Neuron (in vitro differentiated cells): ENCODE measurements at regions not wholly inside any gene's neighbourhood (a gene's known extent, or its start where the extent isn't known, plus 50 kb on each side); places are given as distances from the start of the nearest gene placed in this dataset.

ENCODE experiments used
- H2AFZ ChIP-seq: one replicate; pipeline ENCODE4 v1.6.1; 2013; ENCODE audit warnings: low read depth, mild to moderate bottlenecking, inconsistent platforms, low read length, moderate library complexity
- H3K27me3 ChIP-seq: one replicate; pipeline ENCODE4 v1.6.1; 2013; ENCODE audit warnings: low read length; ENCODE audit not compliant: insufficient read depth
- H3K36me3 ChIP-seq: one replicate; pipeline ENCODE4 v1.6.1; 2013; ENCODE audit warnings: low read length; ENCODE audit not compliant: insufficient read depth
- H3K4me1 ChIP-seq: one replicate; pipeline ENCODE4 v1.6.1; 2013; ENCODE audit warnings: low read length; ENCODE audit not compliant: insufficient read depth
- H3K4me3 ChIP-seq: 2 replicates; pipeline ENCODE4 v1.5.1; 2013; ENCODE audit warnings: mild to moderate bottlenecking, low read length, moderate library complexity
- H3K9me3 ChIP-seq: one replicate; pipeline ENCODE4 v1.6.1; 2013; ENCODE audit warnings: low read length

- Histone ChIP-seq H2AFZ (no peak overlapping the region), H3K9me3 (no peaks in the 10 kb centered on the region), H3K4me1 (no peaks in the 10 kb centered on the region), H3K36me3 (no peaks in the 10 kb centered on the region), H3K27me3 (no peaks in the 10 kb centered on the region), H3K4me3 (no peak overlapping the region)
Observed at GRCh38 chr21:27808923-27809322, 842.0 kb upstream of the ADAMTS5 start.

GRCh38 chr21:27807596-27807995, 840.7 kb upstream of the ADAMTS5 start:
- H3K4me1 ChIP-seq, result no peaks in the 10 kb centered on the region
- no peak overlapping the region for H2AFZ ChIP-seq
- no peak overlapping the region for H3K4me3 ChIP-seq
- no peaks in the 10 kb centered on the region for H3K36me3 ChIP-seq
- no peaks in the 10 kb centered on the region for H3K9me3 ChIP-seq
- no peaks in the 10 kb centered on the region for H3K27me3 ChIP-seq

- H3K9me3 ChIP-seq, result no peaks in the 10 kb centered on the region
- no peaks in the 10 kb centered on the region for H3K27me3 ChIP-seq
- H3K4me1 ChIP-seq, result no peaks in the 10 kb centered on the region
- H3K36me3 ChIP-seq, result no peaks in the 10 kb centered on the region
- H2AFZ ChIP-seq, result no peak overlapping the region
- no peak overlapping the region for H3K4me3 ChIP-seq
Observed at GRCh38 chr21:27806281-27806680, 839.4 kb upstream of the ADAMTS5 start.

GRCh38 chr21:27805696-27806095, 838.8 kb upstream of the ADAMTS5 start:
- Histone ChIP-seq H3K9me3 (no peaks in the 10 kb centered on the region), H3K4me1 (no peaks in the 10 kb centered on the region), H2AFZ (no peak overlapping the region), H3K27me3 (no peaks in the 10 kb centered on the region), H3K36me3 (no peaks in the 10 kb centered on the region), H3K4me3 (no peak overlapping the region)

- Histone ChIP-seq H3K4me3 (no peak overlapping the region), H3K27me3 (no peaks in the 10 kb centered on the region), H3K36me3 (no peaks in the 10 kb centered on the region), H3K4me1 (no peaks in the 10 kb centered on the region), H2AFZ (no peak overlapping the region), H3K9me3 (no peaks in the 10 kb centered on the region)
Observed at GRCh38 chr21:27804515-27804914, 837.6 kb upstream of the ADAMTS5 start.

GRCh38 chr21:27803571-27803970, 836.7 kb upstream of the ADAMTS5 start:
- Histone ChIP-seq H3K27me3 (no peaks in the 10 kb centered on the region), H3K4me3 (no peak overlapping the region), H3K4me1 (no peaks in the 10 kb centered on the region)

DNA sequence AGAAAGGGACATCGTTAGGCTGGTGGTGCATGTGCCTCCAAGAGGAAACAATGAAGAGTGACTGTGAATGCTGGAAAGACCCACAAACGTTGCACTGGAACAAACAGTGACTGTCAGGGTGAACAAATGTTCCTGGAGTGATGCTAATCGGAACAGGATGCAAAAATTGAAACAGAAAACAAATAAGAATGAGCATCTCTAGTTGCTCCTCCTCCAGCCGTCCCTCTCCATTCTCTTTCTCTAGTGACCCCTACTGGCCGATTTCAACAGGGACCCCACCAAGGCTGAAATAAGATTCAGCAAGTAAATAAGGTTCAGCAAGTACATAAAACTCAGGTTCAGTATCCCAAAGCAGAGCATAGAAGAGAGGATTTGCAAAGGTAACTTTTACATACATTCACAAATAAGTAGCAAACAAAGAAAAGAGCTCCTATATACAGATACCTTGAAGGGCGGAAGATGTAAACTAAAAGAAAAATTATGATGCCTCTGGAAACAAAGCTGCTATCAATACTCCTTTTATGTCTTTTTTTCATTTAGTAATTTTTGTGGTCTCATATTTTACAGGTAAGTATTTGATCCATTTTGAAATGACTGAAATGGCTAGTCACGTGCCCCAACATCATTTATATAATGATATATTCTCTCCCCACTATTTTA, 836.1 kb upstream of the ADAMTS5 start:
- H3K27me3 ChIP-seq, result no peaks in the 10 kb centered on the region
- H2AFZ ChIP-seq, result no peak overlapping the region
- no peaks in the 10 kb centered on the region for H3K4me1 ChIP-seq
- no peak overlapping the region for H3K4me3 ChIP-seq
- no peaks in the 10 kb centered on the region for H3K9me3 ChIP-seq
- no peaks in the 10 kb centered on the region for H3K36me3 ChIP-seq

More at GRCh38 chr21:27803571-27803970, 836.7 kb upstream of the ADAMTS5 start:
- Histone ChIP-seq H3K36me3 (no peaks in the 10 kb centered on the region), H3K9me3 (no peaks in the 10 kb centered on the region), H2AFZ (no peak overlapping the region)

DNA sequence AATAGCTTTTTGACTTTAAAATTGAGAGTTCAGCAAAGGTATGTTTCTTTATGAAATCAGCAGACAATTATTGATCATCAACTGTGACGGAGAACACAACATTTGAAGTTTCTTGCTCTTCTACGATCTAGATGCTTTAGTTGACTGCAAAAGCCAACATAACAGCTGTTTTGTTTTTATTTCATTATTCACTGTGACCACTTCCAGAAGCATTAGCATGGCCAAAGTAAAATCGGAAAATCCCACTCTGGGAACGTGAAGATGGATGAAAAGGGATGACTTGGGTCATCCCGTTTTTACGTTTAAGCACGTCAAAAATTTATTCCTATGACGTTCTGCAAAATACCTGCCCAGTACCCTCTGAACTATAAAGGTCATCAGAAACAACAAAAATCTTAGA, 833.0 kb upstream of the ADAMTS5 start:
- Histone ChIP-seq H3K27me3 (no peaks in the 10 kb centered on the region), H3K4me1 (no peaks in the 10 kb centered on the region), H3K4me3 (no peak overlapping the region)

DNA sequence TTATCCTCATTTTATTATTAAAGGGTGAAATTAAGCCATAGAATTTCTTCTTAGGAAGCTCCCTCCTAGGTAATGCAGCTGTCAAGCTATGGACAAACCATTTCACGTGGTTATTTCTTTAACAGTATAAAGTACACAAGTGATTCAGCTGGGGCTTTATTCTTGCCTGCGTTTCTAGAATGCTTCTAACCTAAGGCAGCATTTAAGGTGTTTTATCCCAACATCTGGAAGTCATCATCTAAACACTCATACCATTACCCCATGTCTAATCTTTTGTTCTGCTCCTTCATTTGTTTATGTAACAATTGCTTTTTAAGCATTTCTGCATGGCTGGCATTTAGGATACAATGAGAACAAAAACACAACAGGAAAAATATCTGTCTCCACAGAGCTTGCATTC, 829.2 kb upstream of the ADAMTS5 start:
- H3K4me3 ChIP-seq, result no peak overlapping the region
- H3K36me3 ChIP-seq, result no peaks in the 10 kb centered on the region
- H3K9me3 ChIP-seq, result no peaks in the 10 kb centered on the region
- H3K4me1 ChIP-seq, result no peaks in the 10 kb centered on the region
- no peaks in the 10 kb centered on the region for H3K27me3 ChIP-seq
- H2AFZ ChIP-seq, result no peak overlapping the region

More for the DNA sequence above, 833.0 kb upstream of the ADAMTS5 start:
- Histone ChIP-seq H2AFZ (no peak overlapping the region), H3K9me3 (no peaks in the 10 kb centered on the region), H3K36me3 (no peaks in the 10 kb centered on the region)

- Histone ChIP-seq H3K27me3 (no peaks in the 10 kb centered on the region), H2AFZ (no peak overlapping the region), H3K36me3 (no peaks in the 10 kb centered on the region), H3K9me3 (no peaks in the 10 kb centered on the region), H3K4me1 (no peaks in the 10 kb centered on the region), H3K4me3 (no peak overlapping the region)
Observed at GRCh38 chr21:27795418-27795817, 828.5 kb upstream of the ADAMTS5 start.

- Histone ChIP-seq H3K4me1 (no peaks in the 10 kb centered on the region), H3K36me3 (no peaks in the 10 kb centered on the region), H3K9me3 (no peaks in the 10 kb centered on the region), H2AFZ (no peak overlapping the region), H3K4me3 (no peak overlapping the region), H3K27me3 (no peaks in the 10 kb centered on the region)
Observed at GRCh38 chr21:27793901-27794300, 827.0 kb upstream of the ADAMTS5 start.

DNA sequence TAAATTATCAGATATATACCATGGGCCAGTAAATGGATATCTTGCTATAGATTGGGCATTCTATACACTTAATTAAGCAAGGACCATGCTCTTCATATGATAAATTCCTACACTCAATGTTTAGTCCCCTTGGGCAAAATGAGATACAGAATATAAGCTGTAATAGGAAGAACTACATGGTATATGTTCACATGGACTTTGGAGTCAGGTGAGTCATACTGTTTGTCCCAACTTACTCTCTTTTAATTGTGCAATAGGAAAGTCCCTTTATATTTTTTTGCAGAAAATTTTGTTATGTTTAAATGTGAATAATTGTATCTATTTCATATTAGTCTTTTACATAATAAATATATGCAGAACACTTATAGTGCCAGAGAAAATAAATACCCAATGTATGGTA, 820.2 kb upstream of the ADAMTS5 start:
- Histone ChIP-seq H3K36me3 (no peaks in the 10 kb centered on the region), H3K9me3 (no peaks in the 10 kb centered on the region), H3K4me3 (no peak overlapping the region), H3K4me1 (no peaks in the 10 kb centered on the region), H3K27me3 (no peaks in the 10 kb centered on the region), H2AFZ (no peak overlapping the region)

DNA sequence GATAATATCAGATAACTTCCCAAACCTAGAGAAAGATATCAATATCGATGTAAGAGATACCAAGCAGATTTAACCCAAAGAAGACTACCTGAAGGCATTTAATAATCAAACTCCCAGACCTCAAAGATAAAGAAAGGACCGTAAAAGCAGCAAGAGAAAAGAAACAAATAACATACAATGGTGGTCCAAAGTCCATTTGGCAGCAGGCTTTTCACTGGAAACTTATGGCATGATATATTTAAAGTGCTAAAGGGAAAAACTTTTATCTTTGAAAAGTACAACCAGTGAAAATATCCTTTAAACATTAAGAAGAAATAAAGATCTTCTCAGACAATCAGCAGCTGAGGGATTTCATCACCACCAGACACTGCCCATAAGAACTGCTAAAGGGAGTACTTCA, 812.7 kb upstream of the ADAMTS5 start:
- H3K27me3 ChIP-seq, result no peaks in the 10 kb centered on the region
- no peak overlapping the region for H3K4me3 ChIP-seq
- no peaks in the 10 kb centered on the region for H3K4me1 ChIP-seq
- no peaks in the 10 kb centered on the region for H3K9me3 ChIP-seq
- H2AFZ ChIP-seq, result no peak overlapping the region
- no peaks in the 10 kb centered on the region for H3K36me3 ChIP-seq

DNA sequence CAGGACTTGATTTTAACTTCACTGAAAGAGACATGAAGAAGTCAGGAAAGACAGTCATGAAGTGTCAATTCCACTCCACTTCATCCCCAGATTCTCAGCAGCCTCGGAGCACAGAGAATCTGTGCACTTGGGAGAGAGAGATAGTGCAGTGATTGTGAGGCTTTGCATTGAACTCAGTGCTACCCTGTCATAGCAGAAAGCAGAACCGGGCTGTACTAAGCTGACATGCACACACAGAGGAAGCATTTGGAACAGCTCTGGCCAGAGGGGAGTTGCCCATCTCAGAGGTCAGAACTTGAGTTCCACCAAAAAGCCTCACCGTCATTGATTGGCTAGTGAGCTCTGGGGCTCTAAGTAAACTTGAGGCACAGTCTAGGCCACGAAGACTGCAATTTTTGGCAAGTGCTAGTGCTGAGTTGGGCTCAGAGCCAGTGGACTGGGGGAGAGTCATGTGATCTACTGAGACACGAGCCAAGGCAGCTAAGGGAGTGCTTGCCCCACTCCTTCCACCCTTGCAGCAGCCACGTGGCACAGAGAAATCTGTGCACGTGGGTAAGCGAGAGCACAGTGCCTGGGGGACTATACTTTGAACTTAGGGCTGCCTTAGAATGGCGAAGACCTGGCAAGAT, 810.2 kb upstream of the ADAMTS5 start:
- H3K4me1 ChIP-seq, result no peaks in the 10 kb centered on the region
- H3K4me3 ChIP-seq, result no peak overlapping the region
- no peaks in the 10 kb centered on the region for H3K36me3 ChIP-seq
- H3K27me3 ChIP-seq, result no peaks in the 10 kb centered on the region
- no peaks in the 10 kb centered on the region for H3K9me3 ChIP-seq
- no peak overlapping the region for H2AFZ ChIP-seq
